Tongue (tissue), 1 donor: ENCODE measurements at regions not wholly inside any gene's neighbourhood (a gene's known extent, or its start where the extent isn't known, plus 50 kb on each side); places are given as distances from the start of the nearest gene placed in this dataset.

Experiments used
- DNase-seq: peaks from one replicate; pipeline ENCODE4 v3.0.0-alpha.2; 2015

- DNase-seq, result no peak
Observed at GRCh38 chr21:41565550-41565949, 57.6 kb upstream of the TMPRSS2 start.

GRCh38 chr21:41564871-41565274, 56.9 kb upstream of the TMPRSS2 start:
- DNase-seq, result peak; percentile 27

- no peak for DNase-seq
Observed at GRCh38 chr21:41562101-41563000, 54.4 kb upstream of the TMPRSS2 start.

- no peak for DNase-seq
Observed at GRCh38 chr21:41561701-41562100, 53.7 kb upstream of the TMPRSS2 start.

GRCh38 chr21:41560661-41561158, 52.8 kb upstream of the TMPRSS2 start:
- no peak for DNase-seq

GRCh38 chr21:41559658-41560631, 52.0 kb upstream of the TMPRSS2 start:
- no peak for DNase-seq

- DNase-seq, result no peak
Observed at GRCh38 chr21:41558842-41559241, 50.9 kb upstream of the TMPRSS2 start.

GRCh38 chr21:41557884-41558283, 49.9 kb upstream of the TMPRSS2 start:
- no peak for DNase-seq
